ENCODE measurements at regions not wholly inside any gene's neighbourhood (a gene's known extent, or its start where the extent isn't known, plus 50 kb on each side); places are given as distances from the start of the nearest gene placed in this dataset.

DNA sequence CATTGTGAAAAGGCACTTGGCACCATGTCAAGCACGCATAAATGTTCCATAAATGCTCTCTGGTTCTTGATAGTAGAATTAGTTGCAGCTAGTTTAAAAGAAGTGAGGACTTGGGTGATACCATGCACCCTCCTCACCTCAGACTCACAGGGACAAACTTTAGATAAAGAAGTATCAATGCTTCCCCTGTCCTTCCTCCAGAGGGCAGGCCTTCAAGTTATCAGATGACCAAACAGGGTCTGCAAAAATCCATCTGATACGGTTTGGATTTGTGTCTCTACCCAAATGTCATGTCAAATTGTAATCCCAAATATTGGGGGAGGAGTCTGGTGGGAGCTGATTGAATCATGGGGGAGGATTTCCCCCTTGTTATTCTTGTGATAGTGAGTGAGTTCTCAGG, 54.1 kb downstream of the C1QL2 start:
- TF ChIP-seq, protein P1, sequence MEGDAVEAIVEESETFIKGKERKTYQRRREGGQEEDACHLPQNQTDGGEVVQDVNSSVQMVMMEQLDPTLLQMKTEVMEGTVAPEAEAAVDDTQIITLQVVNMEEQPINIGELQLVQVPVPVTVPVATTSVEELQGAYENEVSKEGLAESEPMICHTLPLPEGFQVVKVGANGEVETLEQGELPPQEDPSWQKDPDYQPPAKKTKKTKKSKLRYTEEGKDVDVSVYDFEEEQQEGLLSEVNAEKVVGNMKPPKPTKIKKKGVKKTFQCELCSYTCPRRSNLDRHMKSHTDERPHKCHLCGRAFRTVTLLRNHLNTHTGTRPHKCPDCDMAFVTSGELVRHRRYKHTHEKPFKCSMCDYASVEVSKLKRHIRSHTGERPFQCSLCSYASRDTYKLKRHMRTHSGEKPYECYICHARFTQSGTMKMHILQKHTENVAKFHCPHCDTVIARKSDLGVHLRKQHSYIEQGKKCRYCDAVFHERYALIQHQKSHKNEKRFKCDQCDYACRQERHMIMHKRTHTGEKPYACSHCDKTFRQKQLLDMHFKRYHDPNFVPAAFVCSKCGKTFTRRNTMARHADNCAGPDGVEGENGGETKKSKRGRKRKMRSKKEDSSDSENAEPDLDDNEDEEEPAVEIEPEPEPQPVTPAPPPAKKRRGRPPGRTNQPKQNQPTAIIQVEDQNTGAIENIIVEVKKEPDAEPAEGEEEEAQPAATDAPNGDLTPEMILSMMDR (IDR thresholded peaks at IDR 0.05; ENCODE audit: insufficient read depth, low read depth, low read length, missing control alignments) = no peak
- no peak overlapping the region for H3K4me3 ChIP-seq (ENCODE audit: low read depth, low read length)
- no peak for DNase-seq (ENCODE audit: low read depth)

- H3K4me3 ChIP-seq (ENCODE audit: low read depth, low read length) = no peak overlapping the region
- no peak for DNase-seq (ENCODE audit: low read depth)
- TF ChIP-seq, protein P1 (IDR thresholded peaks at IDR 0.05; ENCODE audit: insufficient read depth, low read depth, low read length, missing control alignments) = no peak
These were observed 55.6 kb downstream of the C1QL2 start for GRCh38 chr2:119102964-119103363.

GRCh38 chr2:119088416-119088815, 70.1 kb downstream of the C1QL2 start:
- TF ChIP-seq, protein P1 (IDR thresholded peaks at IDR 0.05; ENCODE audit: insufficient read depth, low read depth, low read length, missing control alignments) = no peak
- H3K4me3 ChIP-seq (ENCODE audit: low read depth, low read length) = no peak overlapping the region

DNA sequence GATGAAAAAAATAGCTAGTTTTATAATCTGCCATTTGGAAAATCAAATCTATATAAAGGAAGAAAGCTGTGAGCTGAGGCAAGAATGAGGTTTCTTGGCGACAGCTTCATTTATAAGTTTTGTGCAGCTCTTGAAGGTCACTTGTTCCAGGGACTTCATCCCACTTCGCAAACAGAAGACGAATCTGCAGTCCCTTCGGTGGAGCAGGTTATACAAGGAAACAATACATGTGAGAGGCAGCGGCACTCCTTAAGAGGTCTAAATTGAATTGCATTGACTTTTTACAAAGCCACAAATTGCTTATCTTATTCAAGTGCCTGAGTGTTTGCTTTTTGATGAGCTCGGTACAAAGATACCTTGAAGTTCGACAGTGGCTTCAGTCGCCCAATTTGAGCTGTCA, 72.2 kb downstream of the C1QL2 start:
- no peak for DNase-seq (ENCODE audit: low read depth)
- no peak overlapping the region for H3K4me3 ChIP-seq (ENCODE audit: low read depth, low read length)
- TF ChIP-seq, protein P1 (IDR thresholded peaks at IDR 0.05; ENCODE audit: insufficient read depth, low read depth, low read length, missing control alignments) = no peak

More at GRCh38 chr2:119088416-119088815, 70.1 kb downstream of the C1QL2 start:
- no peak for DNase-seq (ENCODE audit: low read depth)

GRCh38 chr2:119085613-119086012, 72.9 kb downstream of the C1QL2 start:
- TF ChIP-seq, protein P1 (IDR thresholded peaks at IDR 0.05; ENCODE audit: insufficient read depth, low read depth, low read length, missing control alignments) = no peak
- no peak overlapping the region for H3K4me3 ChIP-seq (ENCODE audit: low read depth, low read length)
- DNase-seq (ENCODE audit: low read depth) = no peak

- no peak overlapping the region for H3K4me3 ChIP-seq (ENCODE audit: low read depth, low read length)
- TF ChIP-seq, protein P1 (IDR thresholded peaks at IDR 0.05; ENCODE audit: insufficient read depth, low read depth, low read length, missing control alignments) = no peak
- DNase-seq (ENCODE audit: low read depth) = no peak
These were observed 75.1 kb downstream of the C1QL2 start for GRCh38 chr2:119083416-119083815.

GRCh38 chr2:119082821-119083400, 75.6 kb downstream of the C1QL2 start:
- no peak overlapping the region for H3K4me3 ChIP-seq (ENCODE audit: low read depth, low read length)
- TF ChIP-seq, protein P1 (IDR thresholded peaks at IDR 0.05; ENCODE audit: insufficient read depth, low read depth, low read length, missing control alignments) = no peak
- DNase-seq (ENCODE audit: low read depth) = no peak
